GM18868 (cell line): ENCODE measurements at regions not wholly inside any gene's neighbourhood (a gene's known extent, or its start where the extent isn't known, plus 50 kb on each side); places are given as distances from the start of the nearest gene placed in this dataset.
"Not testable (repeated sequence)": the region's sequence is repeated elsewhere in the genome, so short reads cannot be mapped to it uniquely, and the experiment has no call there.

Experiments used
- ATAC-seq: cut with Tn5 transposase; IDR thresholded peaks from one replicate; pipeline ENCODE4 v1.9.1; 2021; ENCODE audit warnings: mild to moderate bottlenecking, moderate library complexity; ENCODE audit not compliant: unreplicated experiment

DNA sequence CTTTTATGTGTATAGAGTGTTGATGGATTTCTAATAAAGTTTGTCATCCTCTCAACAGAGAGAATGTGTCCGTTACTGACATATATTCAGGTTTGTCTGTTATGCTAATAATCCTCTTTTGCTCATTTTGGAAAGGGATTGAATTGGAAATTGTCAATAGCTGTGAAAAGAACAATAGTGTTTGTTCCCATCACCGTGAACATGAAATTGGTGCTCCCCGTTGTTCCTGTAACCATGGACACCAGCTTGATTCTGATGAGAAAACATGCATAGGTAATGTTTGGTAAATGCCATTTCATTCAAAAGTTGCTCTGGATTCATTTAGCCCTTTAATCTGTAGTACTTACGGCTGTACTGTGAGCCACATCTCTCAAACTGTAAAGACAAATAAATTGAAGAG, 707.0 kb upstream of the GOLIM4 start:
- no peak for ATAC-seq

GRCh38 chr3:168801794-168802193, 706.1 kb upstream of the GOLIM4 start:
- ATAC-seq: no peak

DNA sequence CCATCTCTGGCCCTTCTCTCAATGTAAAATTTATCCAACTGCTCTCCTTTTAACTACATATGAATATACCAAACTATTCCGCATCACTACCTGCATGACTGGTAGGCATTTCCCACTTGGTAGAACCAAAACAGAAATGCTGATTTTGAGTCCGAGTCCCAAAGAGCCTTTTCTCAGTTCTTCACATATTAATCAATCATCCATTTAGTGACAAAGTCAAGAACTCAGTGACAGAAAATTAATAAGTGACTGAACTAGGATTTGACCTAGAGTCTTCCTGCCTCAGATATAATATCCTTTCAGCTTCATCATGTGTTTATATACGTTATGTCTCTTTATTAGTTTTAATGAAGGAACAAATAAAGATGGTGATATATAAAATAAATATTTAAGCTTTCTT, 700.6 kb upstream of the GOLIM4 start:
- ATAC-seq: no peak

GRCh38 chr3:168794427-168794826, 698.7 kb upstream of the GOLIM4 start:
- ATAC-seq: no peak

- no peak for ATAC-seq
Measured at GRCh38 chr3:168782193-168782592, 686.5 kb upstream of the GOLIM4 start.

GRCh38 chr3:168779970-168780645, 684.4 kb upstream of the GOLIM4 start:
- not testable (repeated sequence) for ATAC-seq

- ATAC-seq: no peak
Measured at GRCh38 chr3:168753724-168754123, 658.0 kb upstream of the GOLIM4 start.

DNA sequence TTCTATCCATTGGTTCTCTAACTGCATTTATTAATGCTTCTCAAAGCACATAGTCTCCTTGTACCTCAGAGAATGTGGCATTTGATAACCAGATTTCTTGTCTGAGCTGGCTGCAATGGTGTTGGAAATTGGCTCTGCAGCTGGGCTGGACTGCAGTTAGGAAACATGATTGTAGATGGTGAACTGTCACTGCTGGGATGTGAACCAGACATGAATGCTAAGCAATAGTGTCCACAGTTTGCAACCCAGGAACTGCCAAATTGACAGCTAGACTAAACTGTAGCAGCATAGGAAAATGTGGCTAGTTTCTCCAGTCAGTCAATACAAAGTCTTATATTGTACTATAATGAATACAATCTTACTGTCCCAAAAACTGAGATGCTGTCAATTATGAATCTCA, 656.6 kb upstream of the GOLIM4 start:
- no peak for ATAC-seq

- ATAC-seq: no peak
Measured at GRCh38 chr3:168747697-168748096, 652.0 kb upstream of the GOLIM4 start.

DNA sequence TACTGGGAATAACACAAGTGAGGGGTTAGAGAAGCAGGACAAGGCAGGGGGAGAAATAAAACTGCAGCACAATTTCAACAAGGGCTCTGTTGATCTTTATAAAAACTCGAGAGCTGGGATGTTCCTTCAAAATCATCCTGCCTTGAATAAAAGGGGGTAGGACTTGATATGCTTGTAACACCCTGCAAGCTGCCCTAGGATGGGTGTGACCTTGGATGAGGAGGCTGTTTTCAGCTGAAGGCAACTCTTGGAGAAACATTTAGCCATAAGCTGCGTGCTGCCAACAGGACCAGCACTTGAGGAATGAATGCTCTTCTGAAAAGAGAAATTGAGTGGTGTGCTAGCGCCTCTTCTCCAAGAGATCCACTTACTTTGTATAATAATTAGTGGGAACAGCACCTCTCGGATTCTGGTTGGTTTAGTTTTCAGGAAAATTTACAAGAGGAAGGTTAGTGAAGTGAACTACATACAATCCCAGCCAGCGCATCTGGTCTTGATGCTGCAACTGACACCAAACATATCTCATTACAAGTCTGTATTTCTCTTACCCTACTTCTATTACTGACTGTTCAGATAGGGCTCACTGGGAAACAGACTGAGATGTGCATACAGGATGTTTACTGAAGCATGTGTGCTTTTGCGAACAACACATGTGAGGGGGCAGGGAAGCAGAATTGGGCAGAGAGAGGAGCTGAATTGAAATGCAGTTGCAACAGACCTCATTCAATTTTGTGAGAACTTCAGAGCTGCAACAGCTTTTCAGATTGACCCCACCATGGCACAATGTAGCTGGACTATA, 643.0 kb upstream of the GOLIM4 start:
- no peak for ATAC-seq

- no peak for ATAC-seq
Measured at GRCh38 chr3:168736202-168736601, 640.5 kb upstream of the GOLIM4 start.

- no peak for ATAC-seq
Measured at GRCh38 chr3:168730073-168730472, 634.3 kb upstream of the GOLIM4 start.

- no peak for ATAC-seq
Measured at GRCh38 chr3:168722091-168722490, 626.4 kb upstream of the GOLIM4 start.

DNA sequence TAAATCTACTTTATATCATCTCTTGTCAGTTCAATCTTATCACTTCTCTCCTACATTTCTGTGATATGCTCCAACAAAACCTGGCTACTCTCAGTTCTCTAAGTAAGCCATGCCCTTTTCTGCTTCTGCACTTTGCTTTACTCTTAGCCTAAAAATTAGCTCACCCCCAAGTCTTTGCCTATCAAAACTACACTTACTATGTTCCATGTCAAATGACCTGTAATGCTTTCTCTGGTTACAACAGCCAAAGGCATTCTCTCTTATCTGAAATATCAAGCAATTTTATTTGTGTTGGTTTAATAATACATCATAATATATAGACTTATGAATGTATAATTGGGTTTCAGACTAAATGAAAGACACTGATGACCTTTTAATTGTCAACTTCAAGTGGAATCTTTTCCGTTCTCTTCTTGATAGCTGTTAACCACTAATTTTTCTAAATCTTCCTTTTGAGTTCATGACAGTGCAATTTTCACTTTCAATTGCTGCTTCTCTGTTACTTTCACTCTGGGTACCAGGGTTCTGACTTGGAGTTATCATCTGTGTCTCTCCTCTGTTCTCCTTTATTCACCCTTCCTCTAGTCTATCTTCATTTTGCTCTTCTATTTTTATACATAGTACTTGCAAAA, 619.0 kb upstream of the GOLIM4 start:
- peak; percentile 88 for ATAC-seq

DNA sequence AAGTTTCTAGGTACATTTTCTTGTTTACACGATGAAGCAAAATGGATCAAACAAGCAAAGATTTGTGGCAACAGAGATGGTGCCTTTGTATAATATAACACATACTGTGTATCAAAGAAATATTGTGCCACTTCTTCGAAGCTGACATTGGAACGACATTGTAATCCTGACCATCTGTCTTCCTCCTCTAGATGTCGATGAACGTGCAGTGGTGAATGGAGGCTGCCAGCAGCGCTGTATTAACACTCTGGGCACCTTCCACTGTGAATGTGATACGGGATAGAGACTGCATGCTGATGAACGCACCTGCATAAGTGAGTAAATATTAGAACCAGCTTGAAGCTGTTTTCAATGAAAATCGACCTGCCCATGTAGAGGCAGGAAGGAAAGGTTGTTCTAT, 613.3 kb upstream of the GOLIM4 start:
- ATAC-seq: no peak

GRCh38 chr3:168707900-168708299, 612.2 kb upstream of the GOLIM4 start:
- peak; percentile 82 for ATAC-seq

- ATAC-seq: no peak
Measured at GRCh38 chr3:168705412-168705811, 609.7 kb upstream of the GOLIM4 start.

DNA sequence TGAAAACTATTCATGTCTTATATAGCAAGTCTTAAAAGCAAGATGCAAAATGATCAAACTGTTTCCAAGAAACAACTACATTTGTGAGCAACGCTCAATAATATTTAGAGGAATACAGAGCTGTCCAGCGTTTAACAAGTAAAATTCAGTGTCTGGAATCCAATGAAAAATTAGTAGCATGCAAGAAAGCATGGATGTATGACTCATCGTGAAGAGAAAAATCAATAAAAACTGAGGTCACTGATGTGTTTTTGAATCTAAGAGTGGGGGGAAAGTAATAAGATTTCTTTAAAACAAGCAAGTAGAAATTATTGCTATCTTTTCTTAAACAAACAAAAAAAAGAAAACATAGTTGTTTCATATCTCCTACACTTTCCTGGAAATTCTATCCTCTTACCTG, 600.3 kb upstream of the GOLIM4 start:
- no peak for ATAC-seq

- no peak for ATAC-seq
Measured at GRCh38 chr3:168693870-168694269, 598.1 kb upstream of the GOLIM4 start.

DNA sequence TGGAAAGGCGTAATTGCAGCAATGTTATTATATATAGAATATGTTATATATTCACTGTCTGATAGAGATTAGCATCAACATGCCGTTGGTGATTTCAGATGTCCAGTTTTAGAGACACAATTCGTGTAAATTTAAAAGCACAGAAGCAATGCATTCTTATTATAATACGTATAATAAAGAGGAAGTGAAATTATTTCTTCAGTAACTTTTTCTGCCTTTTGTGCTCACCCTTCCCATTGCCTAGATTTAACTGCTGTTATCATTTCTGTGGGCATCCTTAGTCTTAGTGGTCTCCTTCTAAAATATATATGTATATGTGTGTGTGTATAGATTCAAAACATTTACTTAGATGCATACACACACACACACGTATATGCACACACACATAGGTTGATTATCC, 592.5 kb upstream of the GOLIM4 start:
- ATAC-seq: no peak

GRCh38 chr3:168684519-168684918, 588.8 kb upstream of the GOLIM4 start:
- ATAC-seq: no peak

DNA sequence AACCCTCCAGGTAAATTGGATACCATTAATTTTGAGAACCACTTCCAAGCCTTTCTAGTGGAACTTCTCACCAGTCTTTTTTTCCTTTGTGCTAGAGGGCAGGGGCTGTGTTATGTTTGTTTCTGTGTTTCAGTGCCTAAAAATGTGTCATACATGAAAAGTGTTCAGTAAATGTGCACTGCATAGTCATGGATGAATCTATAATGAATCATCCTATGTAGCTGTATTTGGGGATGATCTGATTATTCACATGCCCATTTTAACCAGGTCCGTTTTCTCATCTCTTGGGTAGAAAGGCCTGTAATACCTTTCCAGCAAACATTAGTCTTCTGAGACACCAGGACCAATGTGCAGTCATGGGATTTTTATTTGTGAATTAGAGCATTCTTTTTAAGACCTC, 583.0 kb upstream of the GOLIM4 start:
- no peak for ATAC-seq
